ENCODE measurements at regions not wholly inside any gene's neighbourhood (a gene's known extent, or its start where the extent isn't known, plus 50 kb on each side); places are given as distances from the start of the nearest gene placed in this dataset.

- no peak for TF ChIP-seq POLR2A (IDR thresholded peaks at IDR 0.05)
- TF ChIP-seq CTCF (IDR thresholded peaks at IDR 0.05 in 8 of 11, conservative IDR thresholded peaks at IDR 0.05 in 3 of 11): no peak
- no peak for TF ChIP-seq POLR2AphosphoS5 (IDR thresholded peaks at IDR 0.05)
These were observed 94.3 kb downstream of the PCDH1 start for GRCh38 chr5:141783947-141784296.
